Glutamatergic neuron (in vitro differentiated cells): ENCODE measurements at regions not wholly inside any gene's neighbourhood (a gene's known extent, or its start where the extent isn't known, plus 50 kb on each side); places are given as distances from the start of the nearest gene placed in this dataset.

Experiments used
- DNase-seq: peaks from one replicate; pipeline ENCODE4 v3.0.0; 2022
- H3K27ac Mint-ChIP-seq: one replicate; pipeline ENCODE4 v1.8.0; 2020; ENCODE audit warnings: mild to moderate bottlenecking, mixed read lengths, inconsistent platforms; ENCODE audit not compliant: unreplicated experiment
- H3K27me3 Mint-ChIP-seq: one replicate; pipeline ENCODE4 v1.8.0; 2020; ENCODE audit warnings: mild to moderate bottlenecking, moderate library complexity, mixed read lengths, inconsistent platforms; ENCODE audit not compliant: unreplicated experiment
- H3K36me3 Mint-ChIP-seq: one replicate; pipeline ENCODE4 v1.8.0; 2020; ENCODE audit warnings: mild to moderate bottlenecking, mixed read lengths, inconsistent platforms; ENCODE audit not compliant: unreplicated experiment
- H3K4me1 Mint-ChIP-seq: one replicate; pipeline ENCODE4 v1.8.0; 2020; ENCODE audit warnings: mild to moderate bottlenecking, low read depth, mixed read lengths, inconsistent platforms; ENCODE audit not compliant: unreplicated experiment
- H3K4me3 Mint-ChIP-seq: one replicate; pipeline ENCODE4 v1.8.0; 2020; ENCODE audit warnings: mild to moderate bottlenecking, mixed read lengths, inconsistent platforms; ENCODE audit not compliant: unreplicated experiment
- H3K9me3 Mint-ChIP-seq: one replicate; pipeline ENCODE4 v1.8.0; 2020; ENCODE audit warnings: mild to moderate bottlenecking, moderate library complexity, mixed read lengths, inconsistent platforms; ENCODE audit not compliant: unreplicated experiment
- CTCF ChIP-seq: fragments of 200-600 bp; sonication (generic); IDR thresholded peaks from one replicate; pipeline ENCODE4 v1.5.0; 2021; ENCODE audit not compliant: partially characterized antibody, unreplicated experiment

GRCh38 chr12:11446372-11446771 is 51.0 kb upstream of the PRB2 start:
- Mint-ChIP-seq H3K27me3 (no peaks in the 10 kb centered on the region), H3K4me1 (no peaks in the 10 kb centered on the region), H3K9me3 (no peaks in the 10 kb centered on the region), H3K36me3 (no peaks in the 10 kb centered on the region), H3K27ac (no peak overlapping the region), H3K4me3 (no peak overlapping the region)
- no peak for DNase-seq
- no peak for TF ChIP-seq CTCF

GRCh38 chr12:11457996-11458645 is 62.8 kb upstream of the PRB2 start:
- Mint-ChIP-seq H3K9me3 (no peaks in the 10 kb centered on the region), H3K4me3 (no peak overlapping the region), H3K36me3 (no peaks in the 10 kb centered on the region), H3K27ac (no peak overlapping the region), H3K4me1 (no peaks in the 10 kb centered on the region), H3K27me3 (no peaks in the 10 kb centered on the region)
- TF ChIP-seq CTCF: no peak
- no peak for DNase-seq

- Mint-ChIP-seq H3K27me3 (peaks cover 2% of the 10 kb centered on the region), H3K9me3 (no peaks in the 10 kb centered on the region), H3K27ac (no peak overlapping the region), H3K36me3 (no peaks in the 10 kb centered on the region), H3K4me3 (no peak overlapping the region), H3K4me1 (no peaks in the 10 kb centered on the region)
- DNase-seq: no peak
- TF ChIP-seq CTCF: no peak
Observed at GRCh38 chr12:11460343-11461023, 65.1 kb upstream of the PRB2 start.

- Mint-ChIP-seq H3K4me3 (no peak overlapping the region), H3K9me3 (peaks cover 3% of the 10 kb centered on the region), H3K36me3 (peaks cover 3% of the 10 kb centered on the region), H3K4me1 (no peaks in the 10 kb centered on the region), H3K27ac (no peak overlapping the region), H3K27me3 (peaks cover 6% of the 10 kb centered on the region)
- TF ChIP-seq CTCF: no peak
- DNase-seq: no peak
Observed at GRCh38 chr12:11461433-11461832, 66.1 kb upstream of the PRB2 start.

- Mint-ChIP-seq H3K9me3 (no peaks in the 10 kb centered on the region), H3K4me1 (no peaks in the 10 kb centered on the region), H3K27ac (no peak overlapping the region), H3K27me3 (peaks cover 2% of the 10 kb centered on the region), H3K36me3 (no peaks in the 10 kb centered on the region), H3K4me3 (no peak overlapping the region)
- TF ChIP-seq CTCF: no peak
- no peak for DNase-seq
Observed at GRCh38 chr12:11477110-11477509, 81.7 kb upstream of the PRB2 start.
